Lower lobe of right lung (tissue), 2 donors: ENCODE measurements at regions not wholly inside any gene's neighbourhood (a gene's known extent, or its start where the extent isn't known, plus 50 kb on each side); places are given as distances from the start of the nearest gene placed in this dataset.

ENCODE experiments used
- ATAC-seq, 2 donors: fragments of 200-7000 bp; cut with Tn5 transposase; one replicate each; pipeline ENCODE4 v1.9.1; 2020 to 2022; ENCODE audit warnings: mild to moderate bottlenecking in 2 of 2, moderate library complexity in 2 of 2
- DNase-seq: peaks from one replicate; pipeline ENCODE4 v3.0.0-alpha.2; 2020
- H3K27ac ChIP-seq: fragments of 200-600 bp; one replicate; pipeline ENCODE4 v1.8.0; 2022
- H3K27me3 ChIP-seq: fragments of 200-600 bp; one replicate; pipeline ENCODE4 v1.8.0; 2022; ENCODE audit warnings: low read depth
- H3K36me3 ChIP-seq: fragments of 200-600 bp; one replicate; pipeline ENCODE4 v1.8.0; 2022; ENCODE audit warnings: mild to moderate bottlenecking
- H3K4me1 ChIP-seq: fragments of 200-600 bp; one replicate; pipeline ENCODE4 v1.8.0; 2022
- H3K4me3 ChIP-seq: fragments of 200-600 bp; one replicate; pipeline ENCODE4 v1.8.0; 2022; ENCODE audit warnings: mild to moderate bottlenecking
- H3K9me3 ChIP-seq: fragments of 200-600 bp; one replicate; pipeline ENCODE4 v1.8.0; 2022
- CTCF ChIP-seq: fragments of 200-600 bp; IDR thresholded peaks from one replicate; pipeline ENCODE4 v1.8.0; 2022; ENCODE audit warnings: antibody characterized with exemption, mild to moderate bottlenecking
- intact Hi-C: fragments of 100-400 bp; cut with DNase I; formaldehyde crosslinking; loops from one replicate; pipeline ENCODE4 v1.11.0; 2022
- donor health status: DM: no; HTN: yes; CAD: no; lungs with severe emphysema.

- Histone ChIP-seq H3K36me3 (no peaks in the 10 kb centered on the region), H3K27ac (no peak overlapping the region), H3K9me3 (no peaks in the 10 kb centered on the region), H3K27me3 (no peaks in the 10 kb centered on the region), H3K4me1 (no peaks in the 10 kb centered on the region), H3K4me3 (no peak overlapping the region)
- ATAC-seq, result no peak
- TF ChIP-seq CTCF, result no peak
- DNase-seq, result no peak
- intact Hi-C loops, result no loop called here
Observed at GRCh38 chr11:116409238-116409637, 363.5 kb downstream of the BUD13 start.

GRCh38 chr11:116406042-116406441 is 366.7 kb downstream of the BUD13 start:
- no peaks in the 10 kb centered on the region for H3K36me3 ChIP-seq
- H3K9me3 ChIP-seq, result no peaks in the 10 kb centered on the region
- intact Hi-C loops, result no loop called here
- DNase-seq (no peak), ATAC-seq (no peak)
- no peak overlapping the region for H3K27ac ChIP-seq
- H3K27me3 ChIP-seq, result no peaks in the 10 kb centered on the region
- no peak overlapping the region for H3K4me3 ChIP-seq
- no peaks in the 10 kb centered on the region for H3K4me1 ChIP-seq
- no peak for TF ChIP-seq CTCF

- intact Hi-C loops, result no loop called here
- DNase-seq (no peak), ATAC-seq (no peak)
- H3K27ac ChIP-seq, result no peak overlapping the region
- no peaks in the 10 kb centered on the region for H3K36me3 ChIP-seq
- no peaks in the 10 kb centered on the region for H3K27me3 ChIP-seq
- no peaks in the 10 kb centered on the region for H3K4me1 ChIP-seq
- H3K9me3 ChIP-seq, result no peaks in the 10 kb centered on the region
- no peak overlapping the region for H3K4me3 ChIP-seq
- no peak for TF ChIP-seq CTCF
Observed at GRCh38 chr11:116404462-116404798, 368.4 kb downstream of the BUD13 start.

- no peaks in the 10 kb centered on the region for H3K36me3 ChIP-seq
- H3K27me3 ChIP-seq, result no peaks in the 10 kb centered on the region
- no peak for ATAC-seq
- H3K27ac ChIP-seq, result no peak overlapping the region
- H3K4me3 ChIP-seq, result no peak overlapping the region
- TF ChIP-seq CTCF, result no peak
- no peaks in the 10 kb centered on the region for H3K4me1 ChIP-seq
- intact Hi-C loops, result no loop called here
- H3K9me3 ChIP-seq, result no peaks in the 10 kb centered on the region
- no peak for DNase-seq
Observed at GRCh38 chr11:116403794-116404461, 368.9 kb downstream of the BUD13 start.

- Histone ChIP-seq H3K4me1 (no peaks in the 10 kb centered on the region), H3K4me3 (no peak overlapping the region), H3K27me3 (no peaks in the 10 kb centered on the region), H3K9me3 (no peaks in the 10 kb centered on the region), H3K36me3 (no peaks in the 10 kb centered on the region), H3K27ac (no peak overlapping the region)
- DNase-seq, result no peak
- intact Hi-C loops, result no loop called here
- no peak for TF ChIP-seq CTCF
- no peak for ATAC-seq
Observed at GRCh38 chr11:116400081-116400480, 372.7 kb downstream of the BUD13 start.
